NCI-H1092 treated with DMSO at 0.1 percent for 48 hours (cell line): ENCODE measurements at regions not wholly inside any gene's neighbourhood (a gene's known extent, or its start where the extent isn't known, plus 50 kb on each side); places are given as distances from the start of the nearest gene placed in this dataset.
"Not testable (repeated sequence)": the region's sequence is repeated elsewhere in the genome, so short reads cannot be mapped to it uniquely, and the experiment has no call there.

Experiments
- DNase-seq: peaks from one replicate; lab custom pipeline; 2025; lab: John Stamatoyannopoulos, UW

DNA sequence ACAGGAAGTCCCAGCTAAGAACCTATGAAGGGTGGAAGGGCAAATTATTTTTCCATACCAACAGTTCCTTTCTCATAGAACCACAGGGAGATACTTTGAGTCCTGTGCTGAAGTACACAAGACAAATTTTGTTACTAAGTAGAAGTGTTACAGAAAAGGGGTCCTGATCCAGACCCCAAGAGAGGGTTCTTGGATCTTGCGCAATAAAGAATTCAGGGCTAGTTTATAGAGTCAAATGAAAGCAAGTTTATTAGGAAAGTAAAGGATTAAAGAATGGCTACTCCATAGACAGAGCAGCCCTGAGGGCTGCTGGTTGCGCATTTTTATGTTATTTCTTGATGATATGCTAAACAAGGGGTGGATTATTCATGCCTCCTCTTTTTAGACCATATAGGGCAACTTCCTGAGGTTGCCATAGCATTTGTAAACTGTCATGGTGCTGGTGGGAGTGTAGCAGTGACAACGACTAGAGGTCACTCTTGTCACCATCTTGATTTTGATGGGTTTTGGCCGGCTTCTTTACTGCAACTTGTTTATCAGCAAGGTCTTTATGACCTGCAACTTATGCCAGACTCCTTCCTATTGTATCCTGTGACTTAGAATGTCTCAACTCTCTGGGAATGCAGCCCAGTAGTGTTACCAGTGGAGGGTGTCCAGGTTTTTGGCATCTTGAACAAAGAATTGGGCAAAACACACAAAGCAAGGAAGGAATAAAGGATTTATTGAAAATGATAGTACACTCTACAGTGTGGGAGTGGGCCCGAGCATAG lies 409.4 kb downstream of the SH2D4B start:
- no peak for DNase-seq

DNA sequence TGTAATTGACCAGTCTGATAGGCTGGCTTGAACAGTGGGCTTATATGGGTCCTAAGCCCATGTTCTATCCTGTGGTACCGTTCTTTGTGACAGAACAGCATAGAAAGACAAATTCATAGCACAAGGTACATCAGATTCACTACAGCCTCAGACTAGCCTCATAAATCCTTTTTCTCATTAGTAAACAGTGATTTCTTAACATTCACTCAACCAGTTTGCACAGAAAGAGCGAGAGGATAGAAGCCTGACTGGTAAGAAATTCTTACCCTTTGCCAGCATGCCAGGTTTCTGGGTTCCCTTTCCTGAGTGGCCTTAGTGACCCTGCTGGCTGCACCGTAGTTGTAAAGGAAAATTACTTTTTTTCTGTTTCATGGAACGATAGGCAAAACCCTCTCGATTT lies 412.1 kb downstream of the SH2D4B start:
- no peak for DNase-seq

DNA sequence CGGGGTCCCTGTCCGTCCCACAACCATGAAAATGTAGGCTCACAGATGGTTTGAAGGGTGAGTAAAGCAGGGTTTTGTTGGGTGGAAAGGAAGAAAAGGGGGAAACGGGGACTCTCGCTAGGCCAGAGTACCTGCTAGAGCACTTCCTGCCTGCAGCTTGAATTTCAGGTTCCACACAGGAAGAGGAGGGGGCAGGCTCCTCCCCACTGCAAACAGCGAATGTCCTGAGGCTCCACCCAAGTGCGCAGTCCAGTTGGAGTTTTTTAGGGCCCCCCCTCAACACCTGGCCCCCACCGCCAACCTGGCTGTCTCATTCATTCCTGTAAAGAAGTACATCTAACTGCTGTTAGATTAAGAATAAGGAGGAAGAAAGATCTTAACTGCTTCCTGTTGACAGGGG lies 414.7 kb downstream of the SH2D4B start:
- DNase-seq, result no peak

DNA sequence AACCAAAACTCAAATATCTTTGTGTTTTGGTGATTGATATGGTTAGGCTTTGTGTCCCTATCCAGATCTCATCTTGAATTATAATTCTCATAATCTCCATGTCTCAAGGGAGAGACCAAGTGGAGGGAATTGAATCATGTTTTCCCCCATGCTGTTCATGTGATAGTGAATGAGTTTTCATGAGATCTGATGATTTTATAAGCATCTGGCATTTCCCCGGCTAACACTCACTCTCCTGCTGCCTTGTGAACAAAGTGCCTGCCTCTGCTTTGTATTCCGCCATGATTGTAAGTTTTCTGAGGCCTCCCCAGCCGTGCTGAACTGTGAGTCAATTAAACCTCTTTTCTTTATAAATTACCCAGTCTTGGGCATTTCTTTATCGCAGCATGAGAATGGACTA lies 419.5 kb downstream of the SH2D4B start:
- no peak for DNase-seq

DNA sequence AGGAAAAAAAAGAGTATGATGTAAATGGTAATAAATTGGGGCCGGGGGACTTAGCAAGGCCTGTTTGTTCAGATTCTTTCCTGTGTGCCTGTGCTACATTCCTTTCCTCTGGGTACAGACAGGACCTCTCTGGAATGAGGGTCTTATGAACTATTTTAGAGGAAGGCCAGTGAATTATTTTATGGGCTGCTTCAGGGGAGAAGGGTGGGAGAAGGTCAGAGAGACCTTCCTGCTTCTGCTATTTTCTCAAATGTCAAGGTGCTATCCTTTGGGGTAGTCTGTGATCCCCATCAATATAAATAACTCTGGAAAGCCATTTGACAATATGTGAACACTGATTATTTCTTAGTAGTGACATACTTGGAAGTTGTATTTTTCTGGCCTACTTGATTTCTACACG lies 426.5 kb downstream of the SH2D4B start:
- no peak for DNase-seq

DNA sequence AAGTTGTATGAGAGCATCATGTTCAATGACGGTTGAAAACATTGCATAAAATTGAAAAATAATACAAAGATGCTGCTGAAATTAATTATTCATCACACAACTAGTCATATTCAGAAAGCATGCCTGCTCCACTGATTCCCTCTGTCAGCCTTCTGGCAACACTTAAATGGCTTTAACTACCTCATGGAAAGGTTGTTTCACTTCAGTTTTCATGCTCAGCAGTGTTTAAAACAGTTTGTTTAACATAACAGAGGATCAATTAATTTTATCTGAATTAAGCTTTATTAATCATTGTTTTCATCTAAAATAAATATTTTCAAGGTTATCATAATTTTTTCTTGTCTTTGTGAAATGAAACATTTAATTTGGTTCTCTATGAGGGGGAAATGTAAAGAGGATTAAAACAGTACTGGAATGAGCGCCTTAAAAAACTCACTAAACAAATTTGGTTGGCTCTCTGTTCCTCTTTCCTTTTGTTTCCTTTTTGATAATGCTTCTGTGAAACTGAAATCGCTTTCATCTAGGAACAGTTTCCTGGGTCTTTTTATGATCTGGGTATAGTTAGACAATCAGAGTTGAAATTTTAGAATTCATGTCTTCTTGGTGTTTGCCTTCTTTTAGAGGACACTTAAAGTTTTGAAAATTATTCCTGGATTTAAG lies 427.4 kb downstream of the SH2D4B start:
- no peak for DNase-seq

DNA sequence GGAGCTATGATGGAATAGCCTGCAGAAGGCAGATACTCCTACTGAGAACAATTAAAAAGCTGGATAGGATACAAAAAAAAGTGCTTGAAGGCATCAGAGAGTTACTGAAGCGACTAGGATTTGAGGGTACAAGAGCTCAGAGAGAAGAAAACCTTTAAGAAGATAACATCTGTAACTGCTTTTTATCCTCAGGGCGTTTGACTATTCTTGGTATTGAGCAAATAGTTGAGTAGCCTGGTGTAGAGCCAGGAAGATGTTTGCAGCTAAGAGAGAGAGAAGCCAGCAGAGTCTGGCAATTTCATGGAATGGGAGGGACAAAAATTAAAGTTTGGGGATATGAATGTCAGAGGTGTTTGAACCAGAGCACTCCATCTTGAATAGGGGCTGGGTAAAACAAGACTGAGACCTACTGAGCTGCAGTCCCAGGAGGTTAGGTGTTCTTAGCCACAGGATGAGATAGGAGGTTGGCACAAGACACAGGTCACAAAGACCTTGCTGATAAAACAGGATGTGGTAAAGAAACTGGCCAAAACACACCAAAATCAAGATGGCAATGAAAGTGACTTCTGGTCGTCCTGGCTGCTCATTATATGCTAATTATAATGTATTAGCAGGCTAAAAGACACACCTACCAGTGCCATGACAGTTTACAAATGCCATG lies 428.8 kb downstream of the SH2D4B start:
- DNase-seq, result no peak

DNA sequence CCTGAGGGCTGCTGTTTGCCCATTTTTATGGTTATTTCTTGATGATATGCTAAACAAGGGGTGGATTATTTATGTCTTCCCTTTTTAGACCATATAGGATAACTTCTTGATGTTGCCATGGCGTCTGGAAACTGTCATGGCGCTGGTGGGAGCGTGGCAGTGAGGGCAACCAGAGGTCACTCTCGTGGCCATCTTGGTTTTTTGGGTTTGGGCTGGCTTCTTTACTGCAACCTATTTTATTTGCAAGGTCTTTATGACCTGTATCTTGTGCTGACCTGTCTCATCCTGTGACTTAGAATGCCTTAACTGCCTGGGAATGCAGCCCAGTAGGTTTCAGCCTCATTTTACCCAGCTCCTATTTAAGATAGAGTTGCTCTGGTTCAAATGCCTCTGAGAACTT lies 429.7 kb downstream of the SH2D4B start:
- not testable (repeated sequence) for DNase-seq

DNA sequence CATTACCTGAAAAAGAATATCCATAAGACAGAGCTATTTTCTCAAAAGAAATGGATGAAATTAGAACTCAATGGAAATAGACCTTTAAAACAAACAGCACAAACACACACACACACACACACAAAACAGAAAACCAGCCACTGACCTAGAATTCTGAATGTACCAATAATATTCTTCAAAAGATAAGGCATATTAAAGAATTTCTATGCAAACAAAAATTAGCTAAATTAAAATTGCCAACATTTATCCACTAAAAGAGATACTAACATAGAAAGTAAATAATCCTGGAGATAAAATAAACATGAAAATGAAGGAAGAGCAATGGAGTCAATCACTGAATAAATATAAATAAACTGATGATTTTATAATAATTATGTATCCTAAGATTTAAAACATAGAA lies 431.2 kb downstream of the SH2D4B start:
- no peak for DNase-seq

DNA sequence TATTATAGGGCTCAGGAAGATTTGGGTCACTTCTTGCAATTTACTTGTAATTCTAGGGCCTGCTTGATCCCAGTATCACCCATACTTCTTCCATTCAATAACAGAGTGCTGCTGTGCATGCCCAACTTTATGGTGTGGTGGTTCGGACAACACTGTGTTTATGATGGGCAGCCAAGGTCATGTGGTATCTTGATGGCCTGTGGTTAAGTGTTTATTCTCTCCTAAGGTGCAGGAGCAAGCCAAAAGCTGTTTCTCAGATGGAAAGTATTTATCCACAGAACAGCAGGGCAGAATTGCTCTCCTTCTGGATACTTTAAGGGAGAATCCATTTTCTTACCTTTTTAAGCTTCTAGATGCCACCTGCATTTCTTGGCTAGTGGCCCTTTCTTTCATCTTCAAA lies 433.8 kb downstream of the SH2D4B start:
- no peak for DNase-seq

DNA sequence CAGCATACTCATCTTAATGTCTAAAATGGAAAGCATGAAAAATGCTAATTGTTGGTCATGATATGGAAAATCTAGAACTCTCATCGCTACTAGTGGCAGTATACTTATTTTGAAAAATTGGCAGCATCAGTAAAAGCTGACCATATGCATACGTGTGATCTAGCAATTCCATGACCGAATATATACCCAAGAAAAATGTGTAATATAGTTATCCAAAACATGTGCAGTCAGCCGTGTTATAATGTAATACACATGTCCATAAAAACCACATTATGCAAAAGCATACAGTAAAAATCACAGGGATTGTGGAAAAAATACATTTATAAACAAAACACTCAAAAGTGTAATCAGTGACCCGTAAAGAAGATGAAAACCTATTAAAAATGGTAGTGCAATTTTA lies 439.0 kb downstream of the SH2D4B start:
- no peak for DNase-seq

DNA sequence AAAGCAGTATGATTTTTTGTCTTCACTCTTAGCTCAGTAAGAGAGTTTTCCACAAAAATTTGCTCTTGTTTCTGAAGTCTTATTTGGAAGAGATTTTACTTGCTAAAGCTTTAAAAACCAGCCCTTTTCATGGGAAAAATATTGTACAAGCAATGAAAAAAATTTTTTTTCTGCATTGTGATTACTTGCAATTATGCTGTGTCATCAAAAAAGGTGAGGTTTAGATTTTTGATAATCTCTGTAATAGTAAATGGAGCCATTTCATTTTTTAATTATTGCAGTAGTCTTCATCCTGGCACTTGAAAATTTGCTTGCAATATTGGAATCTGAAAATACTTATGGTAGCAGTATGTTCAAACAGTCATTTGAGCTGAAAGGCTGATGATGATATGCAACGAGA lies 447.4 kb downstream of the SH2D4B start:
- no peak for DNase-seq

DNA sequence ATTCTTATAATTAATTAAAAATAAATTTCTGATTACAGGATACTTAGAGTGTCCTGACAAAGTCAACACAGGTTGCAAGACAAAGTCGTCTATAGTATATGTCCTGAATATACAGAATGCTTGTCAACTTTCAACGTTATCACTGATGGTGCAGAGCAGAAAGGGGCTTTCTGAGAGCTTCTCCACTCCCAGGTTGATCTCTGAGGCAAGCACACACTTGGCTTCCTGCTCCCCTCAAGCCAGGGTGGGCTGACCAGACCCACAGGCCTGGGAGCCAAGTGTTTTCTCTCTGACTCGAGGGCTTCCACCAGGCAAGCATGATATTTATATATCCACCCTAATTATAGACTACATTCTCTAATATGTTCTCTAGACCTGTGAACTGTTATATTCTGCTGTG lies 448.9 kb downstream of the SH2D4B start:
- no peak for DNase-seq

DNA sequence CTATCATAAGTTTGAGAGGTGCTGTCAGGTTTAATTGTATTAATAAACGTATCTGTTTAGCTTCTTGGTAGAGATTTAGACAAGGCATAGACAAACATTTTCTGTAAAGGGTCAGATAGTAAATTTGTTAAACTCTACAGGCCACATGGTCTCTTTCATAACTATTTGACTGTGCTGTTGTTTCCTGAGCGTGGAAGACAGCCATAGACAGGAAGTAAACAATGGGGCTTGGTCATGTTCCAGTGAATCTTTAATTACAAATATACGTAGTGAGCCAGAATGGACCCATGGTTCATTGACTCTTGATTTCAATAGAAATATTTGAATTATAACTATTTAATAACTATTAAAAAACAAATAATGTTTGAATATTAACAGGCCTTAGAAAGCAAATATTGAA lies 451.1 kb downstream of the SH2D4B start:
- DNase-seq, result no peak

DNA sequence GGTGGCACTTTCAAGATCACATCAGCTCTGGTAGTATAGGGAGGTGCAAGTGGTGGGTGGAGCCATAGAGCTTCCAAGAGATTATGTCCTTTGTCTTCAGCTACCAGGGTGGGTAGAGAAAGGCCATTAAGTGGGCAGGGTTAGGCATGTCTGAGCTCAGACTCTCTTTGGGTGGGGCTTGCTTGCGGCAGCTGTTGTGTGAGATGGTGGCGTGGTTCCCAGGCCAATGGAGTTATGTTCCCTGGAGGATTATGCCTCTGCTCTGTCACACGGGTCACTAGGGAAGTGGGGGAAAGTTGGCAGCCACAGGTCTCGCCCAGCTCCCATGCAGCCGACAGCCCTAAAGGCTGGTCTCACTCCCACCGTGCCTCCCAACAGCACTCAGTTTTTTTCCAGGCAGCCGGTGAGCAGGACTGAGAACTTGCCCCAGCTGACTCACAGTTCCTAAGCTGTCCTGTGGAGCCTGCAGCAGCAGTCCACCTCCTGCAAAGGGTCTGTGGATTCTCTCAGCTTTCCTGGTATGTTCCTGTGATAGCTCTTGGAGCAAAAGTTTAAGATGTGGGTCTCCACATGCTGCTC lies 459.0 kb downstream of the SH2D4B start:
- DNase-seq, result no peak

DNA sequence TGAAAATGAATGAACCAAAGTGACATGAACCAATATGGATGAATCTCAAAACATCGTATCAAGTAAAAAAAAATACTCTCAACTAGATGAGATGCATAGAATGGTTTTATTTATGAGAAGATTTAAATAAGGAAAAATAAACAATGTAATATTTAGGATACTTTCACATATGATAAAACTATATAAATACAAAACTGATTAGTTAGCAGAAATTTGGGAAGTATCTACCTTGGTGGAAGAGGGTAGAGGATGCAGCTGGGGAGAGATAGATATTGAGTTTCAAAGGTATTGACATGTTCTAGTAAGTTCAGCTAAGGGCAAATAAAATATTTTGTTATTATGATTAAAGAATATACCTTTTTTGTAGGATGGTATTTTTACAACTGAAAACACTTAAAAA lies 463.1 kb downstream of the SH2D4B start:
- DNase-seq, result no peak

DNA sequence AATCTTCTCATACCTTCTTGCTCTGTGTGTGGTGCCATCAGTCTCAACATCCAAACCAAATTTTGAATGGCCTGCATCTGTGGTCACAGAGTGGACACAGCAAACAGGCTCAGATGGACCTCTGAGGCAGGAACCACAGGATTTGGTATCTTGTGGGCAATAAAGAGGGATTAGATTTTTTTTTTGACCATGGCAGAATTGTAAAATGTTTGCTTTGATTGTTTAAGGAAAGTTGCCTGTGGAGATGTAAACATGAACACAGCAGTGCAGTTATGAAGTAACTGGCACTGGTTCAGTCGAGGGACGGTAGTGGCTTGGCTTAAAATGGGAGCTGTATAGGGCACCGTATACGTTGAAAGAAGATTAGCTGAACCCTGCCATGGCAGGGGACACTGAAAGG lies 464.7 kb downstream of the SH2D4B start:
- DNase-seq, result no peak

DNA sequence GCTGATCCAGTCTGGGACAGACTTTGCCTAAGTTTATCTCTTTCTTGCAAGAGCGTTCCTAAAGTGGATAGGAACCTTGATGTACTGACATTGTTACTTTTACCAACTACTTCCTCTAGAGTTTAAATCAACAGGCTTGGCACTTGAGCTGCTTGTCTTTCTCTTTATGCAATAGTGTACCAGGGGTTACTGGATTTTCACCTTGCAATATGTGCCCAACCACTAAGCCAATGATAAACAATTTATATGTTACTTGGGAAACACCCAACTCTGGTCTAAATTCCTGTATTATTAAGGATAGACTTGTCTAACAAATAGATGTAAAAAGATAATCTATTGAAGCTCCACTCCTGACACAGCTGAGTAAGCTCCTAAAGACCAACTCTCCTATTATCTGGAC lies 470.2 kb downstream of the SH2D4B start:
- no peak for DNase-seq

DNA sequence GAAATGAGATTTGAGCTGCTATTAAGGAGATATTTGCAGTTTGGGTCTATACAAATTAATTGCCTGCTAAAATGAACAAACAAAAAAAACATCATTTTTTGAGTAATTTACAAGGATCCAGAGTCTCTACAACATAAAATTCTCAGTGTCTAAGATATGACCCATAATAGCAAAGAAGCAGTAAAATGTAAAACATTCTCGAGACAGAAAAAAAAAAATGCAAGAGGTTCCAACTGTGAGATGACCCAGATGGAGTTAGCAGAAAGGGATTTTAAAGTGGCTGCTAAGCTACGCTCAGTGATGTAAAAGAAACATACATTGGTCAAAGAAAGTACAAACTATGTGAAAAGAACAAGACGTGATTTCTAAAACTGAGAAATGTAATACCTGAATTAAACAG lies 471.0 kb downstream of the SH2D4B start:
- no peak for DNase-seq

DNA sequence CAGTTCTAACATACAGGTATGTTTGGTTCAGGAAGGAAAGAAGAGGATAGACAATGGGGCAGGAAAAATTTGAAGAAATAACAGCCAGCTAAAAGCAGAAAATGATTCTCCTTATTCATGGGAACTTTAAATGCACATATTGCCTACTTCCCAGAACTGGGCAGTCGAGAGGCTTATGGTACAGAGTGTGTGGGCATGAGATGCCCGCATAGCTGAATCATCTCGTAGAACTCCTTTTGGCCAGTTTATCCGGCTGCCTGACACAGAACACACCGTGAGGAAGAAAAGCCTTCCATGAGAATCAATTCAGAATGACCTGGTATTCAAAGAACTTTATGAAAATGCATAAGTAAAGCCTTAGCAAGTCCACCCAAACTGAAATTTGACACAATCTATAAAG lies 471.6 kb downstream of the SH2D4B start:
- no peak for DNase-seq

DNA sequence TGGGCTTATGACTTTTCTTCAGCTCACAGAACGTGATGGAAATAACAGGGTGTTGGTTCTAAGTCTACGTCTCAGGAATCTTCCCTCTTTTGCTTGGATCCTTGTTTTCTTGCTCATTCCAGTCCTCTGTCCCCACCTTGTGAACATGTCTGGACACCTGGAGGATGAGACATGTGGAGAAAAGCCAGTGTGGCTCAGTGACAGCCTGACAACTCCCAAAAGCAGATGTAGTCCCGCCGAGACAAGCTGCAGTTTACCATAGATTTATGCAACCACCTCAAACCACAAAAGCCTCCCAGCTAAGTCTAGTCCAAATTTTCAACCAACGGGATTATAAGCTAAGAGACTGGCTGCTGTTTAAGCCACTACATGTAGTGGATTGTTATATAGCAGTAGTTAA lies 476.1 kb downstream of the SH2D4B start:
- no peak for DNase-seq

DNA sequence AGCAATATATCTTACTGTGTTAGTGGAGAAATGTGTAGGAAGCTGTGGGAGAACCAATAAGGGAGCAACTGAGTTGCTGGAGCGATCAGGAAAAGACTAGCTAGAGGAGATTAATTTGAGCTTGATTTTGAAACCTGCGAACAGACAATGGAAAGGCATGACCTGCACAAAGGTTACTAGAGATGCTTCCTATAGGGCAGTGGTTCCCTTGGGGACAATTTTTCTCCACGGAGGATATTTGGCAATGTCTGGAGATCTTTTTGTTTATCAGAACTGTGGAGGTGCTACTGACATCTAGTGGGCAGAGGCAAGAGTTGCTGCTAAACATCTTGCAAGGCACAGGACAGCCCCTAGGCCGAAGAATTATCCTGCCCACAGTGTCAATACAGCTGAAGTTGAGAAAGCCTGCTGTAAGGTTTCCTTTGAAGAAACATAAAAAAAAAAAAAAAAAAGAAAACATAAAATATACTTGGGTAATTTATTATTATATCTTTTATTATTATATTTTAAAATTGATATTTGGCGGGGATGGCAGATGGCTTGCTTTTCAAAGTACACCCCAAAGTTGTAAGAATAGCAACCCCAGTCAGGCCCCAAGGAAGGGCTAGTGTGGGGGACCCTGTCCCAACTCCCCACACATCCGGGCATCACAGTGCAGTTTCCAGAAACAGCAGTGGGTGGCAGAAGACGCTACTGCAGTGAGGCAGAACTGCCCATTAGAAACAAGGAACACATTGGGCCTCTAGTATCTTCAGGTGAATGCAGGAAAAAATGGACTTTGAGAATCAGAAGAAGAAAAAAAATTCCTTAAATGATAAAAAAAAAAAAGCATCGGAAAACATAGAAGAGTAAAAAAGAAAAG lies 481.6 kb downstream of the SH2D4B start:
- DNase-seq, result peak; percentile 0
